ENCODE measurements at regions not wholly inside any gene's neighbourhood (a gene's known extent, or its start where the extent isn't known, plus 50 kb on each side); places are given as distances from the start of the nearest gene placed in this dataset.

DNA sequence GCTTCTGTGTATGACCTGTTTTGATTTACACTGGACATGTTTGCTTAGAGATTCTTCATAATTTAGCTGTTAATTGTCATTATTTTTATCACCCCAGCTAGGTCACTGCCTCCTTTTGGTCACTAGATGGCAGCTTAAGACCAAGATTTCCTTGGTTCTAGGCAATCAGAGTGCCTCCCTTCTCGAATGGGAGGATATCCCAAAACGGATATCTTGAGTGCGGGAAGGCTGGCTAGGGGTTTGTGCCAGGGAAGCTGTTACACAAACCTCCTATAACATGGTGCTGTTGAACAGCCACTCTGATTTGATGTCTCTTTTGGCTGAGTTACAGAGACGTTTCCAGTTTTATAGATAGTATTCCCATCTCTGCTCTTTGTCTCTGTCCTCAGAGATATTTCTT, 283.5 kb downstream of the S1PR1 start:
- TF ChIP-seq, protein P1, sequence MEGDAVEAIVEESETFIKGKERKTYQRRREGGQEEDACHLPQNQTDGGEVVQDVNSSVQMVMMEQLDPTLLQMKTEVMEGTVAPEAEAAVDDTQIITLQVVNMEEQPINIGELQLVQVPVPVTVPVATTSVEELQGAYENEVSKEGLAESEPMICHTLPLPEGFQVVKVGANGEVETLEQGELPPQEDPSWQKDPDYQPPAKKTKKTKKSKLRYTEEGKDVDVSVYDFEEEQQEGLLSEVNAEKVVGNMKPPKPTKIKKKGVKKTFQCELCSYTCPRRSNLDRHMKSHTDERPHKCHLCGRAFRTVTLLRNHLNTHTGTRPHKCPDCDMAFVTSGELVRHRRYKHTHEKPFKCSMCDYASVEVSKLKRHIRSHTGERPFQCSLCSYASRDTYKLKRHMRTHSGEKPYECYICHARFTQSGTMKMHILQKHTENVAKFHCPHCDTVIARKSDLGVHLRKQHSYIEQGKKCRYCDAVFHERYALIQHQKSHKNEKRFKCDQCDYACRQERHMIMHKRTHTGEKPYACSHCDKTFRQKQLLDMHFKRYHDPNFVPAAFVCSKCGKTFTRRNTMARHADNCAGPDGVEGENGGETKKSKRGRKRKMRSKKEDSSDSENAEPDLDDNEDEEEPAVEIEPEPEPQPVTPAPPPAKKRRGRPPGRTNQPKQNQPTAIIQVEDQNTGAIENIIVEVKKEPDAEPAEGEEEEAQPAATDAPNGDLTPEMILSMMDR (IDR thresholded peaks at IDR 0.05; ENCODE audit: poor library complexity): peak; percentile 85
- TF ChIP-seq EZH2 (IDR thresholded peaks at IDR 0.05; ENCODE audit: borderline replicate concordance): no peak
